ENCODE measurements at regions not wholly inside any gene's neighbourhood (a gene's known extent, or its start where the extent isn't known, plus 50 kb on each side); places are given as distances from the start of the nearest gene placed in this dataset.

DNA sequence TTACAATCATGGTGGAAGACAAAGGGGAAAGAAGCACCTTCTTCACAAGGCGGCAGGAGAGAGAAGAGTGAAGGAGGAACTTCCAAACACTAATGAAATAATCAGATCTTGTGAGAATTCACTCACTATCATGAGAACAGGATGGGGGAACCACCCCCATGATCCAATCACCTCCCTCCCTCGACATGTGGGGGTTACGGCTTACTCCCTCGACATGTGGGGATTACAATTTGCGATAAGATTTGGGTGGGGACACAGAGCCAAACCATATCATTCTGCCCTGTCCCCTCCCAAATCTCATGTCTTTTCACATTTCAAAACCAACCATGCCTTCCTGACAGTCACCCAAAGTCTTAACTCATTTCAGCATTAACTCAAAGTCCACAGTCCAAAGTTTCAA lies 88.7 kb upstream of the PGRMC2 start:
- DNase-seq (ENCODE audit: low read depth): no peak

DNA sequence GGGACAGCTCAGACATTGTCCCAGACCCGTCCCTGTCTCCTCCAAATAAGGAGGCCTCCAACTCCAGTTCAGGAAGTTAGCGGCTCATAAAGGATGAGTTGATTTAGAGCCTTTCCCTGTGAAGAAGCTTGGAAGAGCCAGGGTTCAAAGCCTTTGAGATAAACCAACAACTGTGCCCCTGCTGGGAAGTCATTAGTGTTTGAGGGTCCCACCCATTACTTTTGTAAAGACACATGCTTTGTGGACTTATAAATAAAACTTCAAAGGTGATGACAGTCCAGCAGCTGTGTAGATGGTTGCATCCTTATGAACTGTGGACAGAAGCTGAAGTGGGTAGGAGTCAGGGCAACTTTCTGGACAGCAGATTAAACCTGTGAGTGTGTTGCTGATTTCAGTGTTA lies 86.0 kb upstream of the PGRMC2 start:
- Histone ChIP-seq H3K9me3 (ENCODE audit: control insufficient read depth, low read length) (no peaks in the 10 kb centered on the region), H3K4me1 (ENCODE audit: control insufficient read depth, insufficient read depth, low read length) (peaks cover 26% of the 10 kb centered on the region), H3K27me3 (replicated peaks; ENCODE audit: control insufficient read depth, insufficient read depth, low read length) (no peaks in the 10 kb centered on the region), H3K4me3 (ENCODE audit: low read length) (no peak overlapping the region), H3K9ac (ENCODE audit: low read length) (no peak overlapping the region), H3K36me3 (ENCODE audit: control insufficient read depth, insufficient read depth, low read length, severe bottlenecking) (no peaks in the 10 kb centered on the region)
- no peak for DNase-seq (ENCODE audit: low read depth)

More for the DNA sequence above, 88.7 kb upstream of the PGRMC2 start:
- H3K36me3 ChIP-seq (ENCODE audit: control insufficient read depth, insufficient read depth, low read length, severe bottlenecking): no peaks in the 10 kb centered on the region
- H3K4me1 ChIP-seq (ENCODE audit: control insufficient read depth, insufficient read depth, low read length): peaks cover 25% of the 10 kb centered on the region
- no peak overlapping the region for H3K9ac ChIP-seq (ENCODE audit: low read length)
- no peaks in the 10 kb centered on the region for H3K9me3 ChIP-seq (ENCODE audit: control insufficient read depth, low read length)
- no peaks in the 10 kb centered on the region for H3K27me3 ChIP-seq (replicated peaks; ENCODE audit: control insufficient read depth, insufficient read depth, low read length)
- H3K4me3 ChIP-seq (ENCODE audit: low read length): no peak overlapping the region

GRCh38 chr4:128371876-128372275 lies 84.3 kb upstream of the PGRMC2 start:
- Histone ChIP-seq H3K27me3 (replicated peaks; ENCODE audit: control insufficient read depth, insufficient read depth, low read length) (no peaks in the 10 kb centered on the region), H3K9me3 (ENCODE audit: control insufficient read depth, low read length) (no peaks in the 10 kb centered on the region), H3K4me1 (ENCODE audit: control insufficient read depth, insufficient read depth, low read length) (peaks cover 22% of the 10 kb centered on the region), H3K9ac (ENCODE audit: low read length) (peak overlapping the region; percentile 61), H3K4me3 (ENCODE audit: low read length) (peak overlapping the region; percentile 49), H3K36me3 (ENCODE audit: control insufficient read depth, insufficient read depth, low read length, severe bottlenecking) (no peaks in the 10 kb centered on the region)
- no peak for DNase-seq (ENCODE audit: low read depth)

DNA sequence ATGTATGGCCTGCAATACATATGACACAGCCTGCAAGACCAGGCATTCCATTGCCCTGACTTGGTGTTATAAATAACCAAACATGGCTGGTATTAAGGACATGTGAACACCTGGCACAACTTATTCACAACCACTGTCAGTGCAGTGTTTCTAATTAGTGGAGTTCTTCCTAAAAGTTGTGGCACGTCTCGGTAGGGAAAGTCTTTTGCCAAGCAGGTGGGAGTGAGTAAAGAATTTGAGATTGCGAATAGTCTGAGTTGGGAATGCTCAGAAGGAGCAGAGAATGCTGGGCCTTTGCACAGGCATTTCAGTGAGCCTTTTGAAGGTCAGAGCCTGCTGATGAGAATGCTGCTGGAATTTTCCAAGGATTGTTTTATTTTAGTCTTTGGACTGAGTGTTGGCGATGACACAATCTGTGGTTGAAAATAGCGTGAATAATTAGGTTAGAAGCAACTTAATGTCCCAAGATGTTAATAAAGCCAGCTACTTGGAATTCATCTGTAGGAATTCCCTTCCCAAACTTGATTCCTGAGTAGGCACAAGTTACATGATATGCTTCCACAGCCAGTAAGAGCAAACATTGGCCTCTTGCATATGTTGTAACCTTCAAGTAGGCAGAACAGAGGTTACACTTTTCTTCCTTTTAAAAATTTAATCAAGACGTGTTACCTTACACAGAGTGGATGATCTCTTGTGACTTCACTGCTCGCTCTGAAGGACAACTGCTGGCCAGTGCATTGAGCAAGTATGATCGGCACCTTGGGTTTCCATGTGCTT lies 83.6 kb upstream of the PGRMC2 start:
- no peaks in the 10 kb centered on the region for H3K36me3 ChIP-seq (ENCODE audit: control insufficient read depth, insufficient read depth, low read length, severe bottlenecking)
- H3K4me1 ChIP-seq (ENCODE audit: control insufficient read depth, insufficient read depth, low read length): peaks cover 22% of the 10 kb centered on the region
- DNase-seq (ENCODE audit: low read depth): no peak
- H3K4me3 ChIP-seq (ENCODE audit: low read length): peak overlapping the region; percentile 49
- no peaks in the 10 kb centered on the region for H3K27me3 ChIP-seq (replicated peaks; ENCODE audit: control insufficient read depth, insufficient read depth, low read length)
- H3K9ac ChIP-seq (ENCODE audit: low read length): peak overlapping the region; percentile 61
- no peaks in the 10 kb centered on the region for H3K9me3 ChIP-seq (ENCODE audit: control insufficient read depth, low read length)

DNA sequence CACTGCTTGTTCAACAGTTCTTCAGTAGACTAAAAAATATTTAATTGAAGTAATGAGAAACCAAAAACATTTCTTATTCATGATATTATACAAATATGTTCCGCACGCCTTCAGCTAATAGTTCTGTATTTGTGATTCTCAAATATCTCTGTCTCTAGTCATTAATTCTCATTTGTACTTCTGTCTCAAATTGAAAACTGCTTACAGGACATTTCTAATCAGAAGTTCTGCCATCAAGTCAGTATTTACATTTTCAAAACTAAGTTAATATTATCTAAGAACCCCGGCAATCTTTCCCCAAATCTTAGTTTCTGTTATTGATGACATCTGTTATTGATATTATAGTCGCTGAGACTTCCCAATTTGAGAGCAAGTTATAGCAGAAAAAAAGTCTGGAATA lies 78.6 kb upstream of the PGRMC2 start:
- H3K36me3 ChIP-seq (ENCODE audit: control insufficient read depth, insufficient read depth, low read length, severe bottlenecking): no peaks in the 10 kb centered on the region
- H3K9ac ChIP-seq (ENCODE audit: low read length): no peak overlapping the region
- H3K4me1 ChIP-seq (ENCODE audit: control insufficient read depth, insufficient read depth, low read length): peaks cover 8% of the 10 kb centered on the region
- DNase-seq (ENCODE audit: low read depth): no peak
- no peaks in the 10 kb centered on the region for H3K27me3 ChIP-seq (replicated peaks; ENCODE audit: control insufficient read depth, insufficient read depth, low read length)
- H3K9me3 ChIP-seq (ENCODE audit: control insufficient read depth, low read length): no peaks in the 10 kb centered on the region
- H3K4me3 ChIP-seq (ENCODE audit: low read length): no peak overlapping the region

GRCh38 chr4:128364565-128364964 lies 77.0 kb upstream of the PGRMC2 start:
- H3K4me3 ChIP-seq (ENCODE audit: low read length): no peak overlapping the region
- H3K4me1 ChIP-seq (ENCODE audit: control insufficient read depth, insufficient read depth, low read length): no peaks in the 10 kb centered on the region
- H3K36me3 ChIP-seq (ENCODE audit: control insufficient read depth, insufficient read depth, low read length, severe bottlenecking): no peaks in the 10 kb centered on the region
- no peak overlapping the region for H3K9ac ChIP-seq (ENCODE audit: low read length)
- H3K9me3 ChIP-seq (ENCODE audit: control insufficient read depth, low read length): no peaks in the 10 kb centered on the region
- DNase-seq (ENCODE audit: low read depth): no peak
- H3K27me3 ChIP-seq (replicated peaks; ENCODE audit: control insufficient read depth, insufficient read depth, low read length): no peaks in the 10 kb centered on the region

- no peak overlapping the region for H3K4me3 ChIP-seq (ENCODE audit: low read length)
- no peak overlapping the region for H3K9ac ChIP-seq (ENCODE audit: low read length)
- H3K27me3 ChIP-seq (replicated peaks; ENCODE audit: control insufficient read depth, insufficient read depth, low read length): no peaks in the 10 kb centered on the region
- H3K4me1 ChIP-seq (ENCODE audit: control insufficient read depth, insufficient read depth, low read length): peaks cover 6% of the 10 kb centered on the region
- no peak for DNase-seq (ENCODE audit: low read depth)
- H3K9me3 ChIP-seq (ENCODE audit: control insufficient read depth, low read length): no peaks in the 10 kb centered on the region
- H3K36me3 ChIP-seq (ENCODE audit: control insufficient read depth, insufficient read depth, low read length, severe bottlenecking): no peaks in the 10 kb centered on the region
These were observed 76.4 kb upstream of the PGRMC2 start for GRCh38 chr4:128363966-128364365.

DNA sequence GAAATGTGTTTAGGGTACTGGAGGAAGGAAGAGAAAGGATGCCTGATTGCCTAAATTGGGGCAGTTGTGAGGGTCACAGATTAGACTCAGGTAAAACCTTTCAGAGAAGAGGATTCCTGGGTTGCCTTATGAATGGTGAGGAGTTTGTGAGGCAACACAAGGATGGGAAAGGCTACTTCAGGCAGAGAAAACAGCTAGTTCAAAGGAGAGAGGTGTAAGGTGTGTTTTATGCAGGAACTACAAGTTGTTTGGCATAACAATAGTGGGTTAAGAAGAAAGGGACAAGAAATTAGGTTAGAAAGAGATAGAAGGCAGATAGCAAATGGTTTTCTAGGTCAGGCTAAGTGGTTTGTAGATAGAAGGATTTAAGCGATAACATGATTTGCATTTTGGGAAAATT lies 75.1 kb upstream of the PGRMC2 start:
- no peak overlapping the region for H3K4me3 ChIP-seq (ENCODE audit: low read length)
- H3K9ac ChIP-seq (ENCODE audit: low read length): no peak overlapping the region
- peaks cover 18% of the 10 kb centered on the region for H3K4me1 ChIP-seq (ENCODE audit: control insufficient read depth, insufficient read depth, low read length)
- no peaks in the 10 kb centered on the region for H3K36me3 ChIP-seq (ENCODE audit: control insufficient read depth, insufficient read depth, low read length, severe bottlenecking)
- no peak for DNase-seq (ENCODE audit: low read depth)
- no peaks in the 10 kb centered on the region for H3K9me3 ChIP-seq (ENCODE audit: control insufficient read depth, low read length)
- H3K27me3 ChIP-seq (replicated peaks; ENCODE audit: control insufficient read depth, insufficient read depth, low read length): no peaks in the 10 kb centered on the region

- Histone ChIP-seq H3K27me3 (replicated peaks; ENCODE audit: control insufficient read depth, insufficient read depth, low read length) (no peaks in the 10 kb centered on the region), H3K36me3 (ENCODE audit: control insufficient read depth, insufficient read depth, low read length, severe bottlenecking) (no peaks in the 10 kb centered on the region)
These were observed 71.8 kb upstream of the PGRMC2 start for GRCh38 chr4:128359422-128359821.

GRCh38 chr4:128358913-128359279 lies 71.3 kb upstream of the PGRMC2 start:
- Histone ChIP-seq H3K27me3 (replicated peaks; ENCODE audit: control insufficient read depth, insufficient read depth, low read length) (no peaks in the 10 kb centered on the region), H3K4me3 (ENCODE audit: low read length) (peak overlapping the region; percentile 12), H3K36me3 (ENCODE audit: control insufficient read depth, insufficient read depth, low read length, severe bottlenecking) (no peaks in the 10 kb centered on the region), H3K4me1 (ENCODE audit: control insufficient read depth, insufficient read depth, low read length) (peaks cover 41% of the 10 kb centered on the region), H3K9ac (ENCODE audit: low read length) (peak overlapping the region; percentile 45), H3K9me3 (ENCODE audit: control insufficient read depth, low read length) (no peaks in the 10 kb centered on the region)
- no peak for DNase-seq (ENCODE audit: low read depth)

More at GRCh38 chr4:128359422-128359821, 71.8 kb upstream of the PGRMC2 start:
- Histone ChIP-seq H3K9ac (ENCODE audit: low read length) (no peak overlapping the region), H3K4me1 (ENCODE audit: control insufficient read depth, insufficient read depth, low read length) (peaks cover 35% of the 10 kb centered on the region), H3K9me3 (ENCODE audit: control insufficient read depth, low read length) (no peaks in the 10 kb centered on the region), H3K4me3 (ENCODE audit: low read length) (no peak overlapping the region)
- DNase-seq (ENCODE audit: low read depth): no peak

DNA sequence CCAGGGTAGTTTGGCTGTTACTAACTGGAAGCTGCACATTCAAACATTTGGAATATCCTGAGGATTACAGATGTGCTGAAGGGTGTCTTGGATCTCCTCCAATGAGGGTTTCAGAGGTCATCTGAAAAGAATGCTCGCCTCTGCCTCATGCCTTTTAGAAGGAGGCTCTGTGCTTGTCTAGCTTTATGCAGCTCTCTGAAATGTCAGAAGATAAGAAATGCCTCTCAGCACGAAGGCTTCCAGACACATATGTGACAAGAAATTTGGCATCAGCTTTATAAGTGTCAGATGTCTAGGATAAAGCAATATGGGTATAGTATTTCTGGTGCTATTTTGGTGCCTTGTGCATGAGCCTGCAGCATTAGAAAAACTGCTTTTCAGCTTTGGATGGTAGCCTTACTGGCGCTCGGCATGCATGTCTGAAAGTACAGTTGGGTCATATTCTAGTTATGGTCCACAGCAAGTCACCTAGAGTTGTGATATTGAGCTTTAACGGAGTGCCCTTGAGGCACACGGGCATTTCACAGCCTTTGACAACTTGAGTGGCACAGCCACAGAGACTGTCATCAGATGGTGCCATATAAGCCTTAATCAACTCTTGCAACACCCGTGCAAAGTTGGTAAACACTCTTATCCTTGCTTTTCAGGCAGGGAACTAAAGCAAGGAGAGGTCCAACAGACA lies 70.8 kb upstream of the PGRMC2 start:
- DNase-seq (ENCODE audit: low read depth): peak; percentile 80
- Histone ChIP-seq H3K9ac (ENCODE audit: low read length) (peak overlapping the region; percentile 45), H3K4me3 (ENCODE audit: low read length) (peak overlapping the region; percentile 12), H3K4me1 (ENCODE audit: control insufficient read depth, insufficient read depth, low read length) (peaks cover 44% of the 10 kb centered on the region), H3K36me3 (ENCODE audit: control insufficient read depth, insufficient read depth, low read length, severe bottlenecking) (no peaks in the 10 kb centered on the region), H3K27me3 (replicated peaks; ENCODE audit: control insufficient read depth, insufficient read depth, low read length) (no peaks in the 10 kb centered on the region), H3K9me3 (ENCODE audit: control insufficient read depth, low read length) (no peaks in the 10 kb centered on the region)

Measured in adipocyte (in vitro differentiated cells).